ENCODE measurements at regions not wholly inside any gene's neighbourhood (a gene's known extent, or its start where the extent isn't known, plus 50 kb on each side); places are given as distances from the start of the nearest gene placed in this dataset.

GRCh38 chr3:96319166-96319565, 495.2 kb upstream of the EPHA6 start:
- Histone ChIP-seq H3K27ac (ENCODE audit: low read depth, low read length) (no peak overlapping the region), H3K36me3 (ENCODE audit: low read length) (no peaks in the 10 kb centered on the region), H2AFZ (ENCODE audit: low read depth, low read length, severe bottlenecking) (no peak overlapping the region), H3K4me3 (ENCODE audit: insufficient read depth, low read length, poor library complexity, severe bottlenecking) (no peak overlapping the region), H3K4me2 (ENCODE audit: low read depth, low read length, poor library complexity, severe bottlenecking) (no peak overlapping the region), H3K9me2 (replicated peaks; ENCODE audit: insufficient read depth, low read length) (no peaks in the 10 kb centered on the region), H3K9ac (ENCODE audit: low read length) (no peak overlapping the region), H4K20me1 (ENCODE audit: low read depth, low read length) (no peaks in the 10 kb centered on the region), H3K27me3 (ENCODE audit: low read length) (no peaks in the 10 kb centered on the region), H3K79me2 (ENCODE audit: insufficient read depth, low read length) (no peaks in the 10 kb centered on the region), H3K9me3 (ENCODE audit: insufficient read depth, low read length) (no peaks in the 10 kb centered on the region), H3F3A (ENCODE audit: insufficient read depth) (no peaks in the 10 kb centered on the region)
- no peak for TF ChIP-seq CTCF (IDR thresholded peaks at IDR 0.05; ENCODE audit: insufficient read depth, low read length, poor library complexity, severe bottlenecking)
- TF ChIP-seq EZH2phosphoT487 (conservative IDR thresholded peaks at IDR 0.05; ENCODE audit: low read length): no peak

DNA sequence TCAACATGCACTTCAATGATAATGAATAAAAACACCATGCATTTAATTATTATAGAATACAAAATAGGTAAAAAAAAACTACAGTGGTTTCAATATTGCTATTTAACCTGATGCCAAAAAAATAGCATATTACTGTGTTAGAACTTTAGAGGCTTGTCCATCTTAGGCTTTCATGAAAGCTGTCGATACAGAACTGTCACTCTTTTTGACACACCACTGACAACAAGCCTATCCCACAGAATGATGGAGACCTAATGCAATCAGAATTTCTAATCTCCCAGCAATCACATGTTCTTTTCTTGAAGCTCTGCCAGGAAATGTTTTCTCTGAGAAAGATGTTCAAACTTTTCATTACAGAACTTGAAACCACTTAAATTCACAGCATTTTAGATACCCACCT, 490.3 kb upstream of the EPHA6 start:
- H3K9ac ChIP-seq (ENCODE audit: low read length): no peak overlapping the region
- no peak overlapping the region for H3K4me3 ChIP-seq (ENCODE audit: insufficient read depth, low read length, poor library complexity, severe bottlenecking)
- no peaks in the 10 kb centered on the region for H3K36me3 ChIP-seq (ENCODE audit: low read length)
- H3K79me2 ChIP-seq (ENCODE audit: insufficient read depth, low read length): no peaks in the 10 kb centered on the region
- no peak overlapping the region for H2AFZ ChIP-seq (ENCODE audit: low read depth, low read length, severe bottlenecking)
- no peaks in the 10 kb centered on the region for H4K20me1 ChIP-seq (ENCODE audit: low read depth, low read length)
- TF ChIP-seq EZH2phosphoT487 (conservative IDR thresholded peaks at IDR 0.05; ENCODE audit: low read length) (no peak), CTCF (IDR thresholded peaks at IDR 0.05; ENCODE audit: insufficient read depth, low read length, poor library complexity, severe bottlenecking) (no peak)
- H3K27me3 ChIP-seq (ENCODE audit: low read length): no peaks in the 10 kb centered on the region
- no peaks in the 10 kb centered on the region for H3K9me3 ChIP-seq (ENCODE audit: insufficient read depth, low read length)
- no peak overlapping the region for H3K4me2 ChIP-seq (ENCODE audit: low read depth, low read length, poor library complexity, severe bottlenecking)
- no peaks in the 10 kb centered on the region for H3K9me2 ChIP-seq (replicated peaks; ENCODE audit: insufficient read depth, low read length)
- H3F3A ChIP-seq (ENCODE audit: insufficient read depth): no peaks in the 10 kb centered on the region
- H3K27ac ChIP-seq (ENCODE audit: low read depth, low read length): no peak overlapping the region

DNA sequence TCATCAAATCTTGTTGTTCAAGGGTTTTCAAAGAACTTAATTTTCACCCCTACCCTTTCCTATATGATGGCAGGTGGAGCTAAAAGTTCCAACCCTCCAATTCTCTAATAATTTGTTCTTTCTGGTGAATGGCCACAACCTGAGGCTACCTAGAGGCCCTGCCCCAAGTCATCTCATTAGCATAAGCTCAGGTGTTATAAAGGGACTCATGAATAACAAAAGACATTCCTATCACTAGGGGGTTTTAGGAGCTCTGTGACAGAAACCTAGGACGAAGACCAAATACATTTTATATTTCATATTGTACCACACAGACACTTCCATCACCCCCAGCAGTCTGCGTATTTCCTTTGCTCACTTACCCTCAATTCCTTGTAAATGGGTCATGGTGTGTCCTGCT, 483.6 kb upstream of the EPHA6 start:
- H3K4me3 ChIP-seq (ENCODE audit: insufficient read depth, low read length, poor library complexity, severe bottlenecking): no peak overlapping the region
- H3K27ac ChIP-seq (ENCODE audit: low read depth, low read length): no peak overlapping the region
- no peaks in the 10 kb centered on the region for H3K36me3 ChIP-seq (ENCODE audit: low read length)
- no peaks in the 10 kb centered on the region for H3K9me2 ChIP-seq (replicated peaks; ENCODE audit: insufficient read depth, low read length)
- H4K20me1 ChIP-seq (ENCODE audit: low read depth, low read length): no peaks in the 10 kb centered on the region
- H2AFZ ChIP-seq (ENCODE audit: low read depth, low read length, severe bottlenecking): no peak overlapping the region
- TF ChIP-seq CTCF (IDR thresholded peaks at IDR 0.05; ENCODE audit: insufficient read depth, low read length, poor library complexity, severe bottlenecking): no peak
- no peak for TF ChIP-seq EZH2phosphoT487 (conservative IDR thresholded peaks at IDR 0.05; ENCODE audit: low read length)
- H3K9ac ChIP-seq (ENCODE audit: low read length): no peak overlapping the region
- H3K79me2 ChIP-seq (ENCODE audit: insufficient read depth, low read length): no peaks in the 10 kb centered on the region
- no peak overlapping the region for H3K4me2 ChIP-seq (ENCODE audit: low read depth, low read length, poor library complexity, severe bottlenecking)
- H3K9me3 ChIP-seq (ENCODE audit: insufficient read depth, low read length): no peaks in the 10 kb centered on the region
- H3F3A ChIP-seq (ENCODE audit: insufficient read depth): no peaks in the 10 kb centered on the region
- no peaks in the 10 kb centered on the region for H3K27me3 ChIP-seq (ENCODE audit: low read length)

DNA sequence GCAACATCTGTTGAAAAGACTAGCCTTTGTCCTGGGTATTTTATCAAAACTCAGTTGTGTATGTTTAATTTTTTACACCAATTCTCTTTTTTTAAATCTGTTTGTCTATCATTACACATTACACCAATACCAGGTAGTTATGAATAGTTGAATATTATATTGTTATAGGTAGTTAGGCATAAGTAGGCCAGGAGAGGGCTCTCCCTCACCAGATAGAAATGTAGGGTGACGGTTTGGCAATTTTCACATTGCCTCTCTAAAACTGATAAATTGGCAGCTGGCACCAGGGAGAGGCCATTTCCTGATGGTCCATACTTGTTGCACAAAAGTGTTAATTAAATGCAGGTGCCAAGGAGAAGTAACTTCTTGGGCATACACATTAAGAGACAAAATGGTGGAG, 483.1 kb upstream of the EPHA6 start:
- TF ChIP-seq CTCF (IDR thresholded peaks at IDR 0.05; ENCODE audit: insufficient read depth, low read length, poor library complexity, severe bottlenecking) (no peak), EZH2phosphoT487 (conservative IDR thresholded peaks at IDR 0.05; ENCODE audit: low read length) (no peak)
- Histone ChIP-seq H3K9ac (ENCODE audit: low read length) (no peak overlapping the region), H3K4me3 (ENCODE audit: insufficient read depth, low read length, poor library complexity, severe bottlenecking) (no peak overlapping the region), H3K27me3 (ENCODE audit: low read length) (no peaks in the 10 kb centered on the region), H2AFZ (ENCODE audit: low read depth, low read length, severe bottlenecking) (no peak overlapping the region), H3K27ac (ENCODE audit: low read depth, low read length) (no peak overlapping the region), H3K4me2 (ENCODE audit: low read depth, low read length, poor library complexity, severe bottlenecking) (no peak overlapping the region), H3K79me2 (ENCODE audit: insufficient read depth, low read length) (no peaks in the 10 kb centered on the region), H3F3A (ENCODE audit: insufficient read depth) (no peaks in the 10 kb centered on the region), H3K36me3 (ENCODE audit: low read length) (no peaks in the 10 kb centered on the region), H3K9me3 (ENCODE audit: insufficient read depth, low read length) (no peaks in the 10 kb centered on the region), H3K9me2 (replicated peaks; ENCODE audit: insufficient read depth, low read length) (no peaks in the 10 kb centered on the region), H4K20me1 (ENCODE audit: low read depth, low read length) (no peaks in the 10 kb centered on the region)

Data from SU-DHL-6 (cell line).